HUES6 (cell line): ENCODE measurements at regions not wholly inside any gene's neighbourhood (a gene's known extent, or its start where the extent isn't known, plus 50 kb on each side); places are given as distances from the start of the nearest gene placed in this dataset.
A peak's percentile ranks its signal among the peaks of the same experiment; 100 is the strongest.

ENCODE experiments used
- H3K27ac ChIP-seq: 2 replicates; pipeline ENCODE4 v1.7.0; 2013; ENCODE audit warnings: low read depth, mild to moderate bottlenecking, low read length, inconsistent platforms
- H3K27me3 ChIP-seq: 2 replicates; pipeline ENCODE4 v1.6.1; 2013; ENCODE audit warnings: low read length; ENCODE audit not compliant: control insufficient read depth, insufficient read depth
- H3K36me3 ChIP-seq: 2 replicates; pipeline ENCODE4 v1.6.1; 2013; ENCODE audit warnings: low read length; ENCODE audit not compliant: control insufficient read depth, insufficient read depth
- H3K4me1 ChIP-seq: 2 replicates; pipeline ENCODE4 v1.6.1; 2013; ENCODE audit warnings: low read length; ENCODE audit not compliant: control insufficient read depth, insufficient read depth
- H3K4me3 ChIP-seq: 2 replicates; pipeline ENCODE4 v1.5.1; 2013; ENCODE audit warnings: low read depth, low read length
- H3K9ac ChIP-seq: one replicate; pipeline ENCODE4 v1.6.1; 2013; ENCODE audit warnings: mild to moderate bottlenecking, low read length
- H3K9me3 ChIP-seq: 2 replicates; pipeline ENCODE4 v1.6.1; 2013; ENCODE audit warnings: low read depth, low read length; ENCODE audit not compliant: control insufficient read depth, insufficient read depth

DNA sequence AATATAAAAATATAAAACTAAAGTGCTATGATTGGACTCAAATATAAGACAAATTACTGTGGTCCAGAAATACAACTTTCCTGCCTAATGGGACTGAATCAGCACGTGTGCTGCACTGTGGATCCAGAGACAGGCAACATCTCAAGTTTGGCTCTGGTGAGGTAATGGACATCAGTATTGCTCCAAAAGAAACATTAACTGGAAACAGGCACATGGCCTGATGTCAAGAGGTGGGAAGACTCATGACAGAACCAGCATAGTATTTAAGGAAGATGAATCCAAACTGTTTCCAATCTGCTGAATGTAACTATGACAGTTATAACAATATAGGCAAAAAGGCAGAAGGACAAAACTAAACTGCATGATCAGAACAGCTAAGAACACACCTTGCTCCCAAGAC is 354.6 kb downstream of the FSIP2 start:
- no peak overlapping the region for H3K9ac ChIP-seq
- H3K27me3 ChIP-seq = no peaks in the 10 kb centered on the region
- no peaks in the 10 kb centered on the region for H3K36me3 ChIP-seq
- H3K9me3 ChIP-seq = no peaks in the 10 kb centered on the region
- no peak overlapping the region for H3K4me3 ChIP-seq
- no peaks in the 10 kb centered on the region for H3K4me1 ChIP-seq
- H3K27ac ChIP-seq = no peak overlapping the region

DNA sequence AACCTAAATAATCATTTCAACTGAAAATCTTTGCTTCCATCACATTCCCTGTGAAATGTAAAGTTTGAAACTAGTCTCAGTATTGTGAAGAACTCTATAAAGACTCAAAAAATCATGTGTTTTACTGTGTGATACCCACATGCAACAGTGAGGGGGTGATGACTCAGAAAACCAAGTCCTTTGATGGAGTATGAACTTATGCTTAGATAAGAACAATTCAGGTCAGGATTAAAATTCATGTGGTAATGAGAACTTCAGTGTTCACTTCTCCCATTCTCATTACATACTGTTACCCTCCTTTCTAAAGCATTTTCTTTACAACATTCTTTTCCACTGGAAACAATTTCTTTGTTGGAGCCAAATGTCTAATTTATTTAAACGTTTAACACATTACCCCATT is 360.2 kb downstream of the FSIP2 start:
- H3K27ac ChIP-seq = no peak overlapping the region
- peaks cover 8% of the 10 kb centered on the region for H3K4me1 ChIP-seq
- H3K4me3 ChIP-seq = no peak overlapping the region
- H3K9me3 ChIP-seq = no peaks in the 10 kb centered on the region
- H3K27me3 ChIP-seq = no peaks in the 10 kb centered on the region
- H3K36me3 ChIP-seq = no peaks in the 10 kb centered on the region
- H3K9ac ChIP-seq = no peak overlapping the region

DNA sequence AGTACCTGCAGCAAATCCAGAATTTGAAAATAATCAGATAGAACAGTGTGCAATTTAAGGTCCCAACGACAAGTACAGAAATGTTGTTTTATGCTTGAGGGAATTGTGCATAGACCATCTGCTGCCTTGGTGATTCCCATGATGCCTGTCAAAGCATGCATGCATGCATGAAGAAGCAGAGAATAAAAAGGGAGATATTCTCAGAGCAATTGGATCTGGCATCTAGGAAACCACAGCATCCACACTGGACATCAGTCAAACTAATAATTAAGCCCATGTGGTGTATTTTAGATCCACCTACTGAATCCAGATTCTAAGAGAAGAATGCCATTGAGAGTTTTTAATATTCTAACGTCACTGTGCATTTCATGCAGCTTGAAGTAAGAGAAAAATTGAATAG is 361.2 kb downstream of the FSIP2 start:
- no peaks in the 10 kb centered on the region for H3K9me3 ChIP-seq
- H3K27me3 ChIP-seq = no peaks in the 10 kb centered on the region
- no peak overlapping the region for H3K4me3 ChIP-seq
- H3K9ac ChIP-seq = no peak overlapping the region
- no peaks in the 10 kb centered on the region for H3K36me3 ChIP-seq
- peaks cover 14% of the 10 kb centered on the region for H3K4me1 ChIP-seq
- H3K27ac ChIP-seq = no peak overlapping the region

DNA sequence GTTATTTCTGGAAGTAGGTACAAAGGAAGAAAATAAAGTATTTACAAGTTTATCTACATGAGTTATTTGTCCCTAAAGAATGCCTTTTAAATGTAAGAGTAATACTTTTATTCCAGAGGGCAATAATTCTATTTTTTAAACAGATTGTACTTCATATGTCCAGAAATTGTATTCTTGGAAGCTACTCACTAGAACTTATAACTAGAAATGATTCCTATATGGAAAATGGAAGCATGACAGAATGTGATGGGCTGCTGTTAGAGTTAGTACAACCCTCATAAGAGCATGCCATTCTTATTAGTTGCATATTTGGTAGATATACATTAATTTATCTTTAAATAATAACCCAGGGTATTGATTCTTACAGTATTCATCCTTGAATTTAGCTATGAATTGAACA is 362.0 kb downstream of the FSIP2 start:
- Histone ChIP-seq H3K9me3 (no peaks in the 10 kb centered on the region), H3K4me1 (peaks cover 14% of the 10 kb centered on the region), H3K27ac (no peak overlapping the region), H3K36me3 (no peaks in the 10 kb centered on the region), H3K9ac (no peak overlapping the region), H3K4me3 (no peak overlapping the region), H3K27me3 (no peaks in the 10 kb centered on the region)

DNA sequence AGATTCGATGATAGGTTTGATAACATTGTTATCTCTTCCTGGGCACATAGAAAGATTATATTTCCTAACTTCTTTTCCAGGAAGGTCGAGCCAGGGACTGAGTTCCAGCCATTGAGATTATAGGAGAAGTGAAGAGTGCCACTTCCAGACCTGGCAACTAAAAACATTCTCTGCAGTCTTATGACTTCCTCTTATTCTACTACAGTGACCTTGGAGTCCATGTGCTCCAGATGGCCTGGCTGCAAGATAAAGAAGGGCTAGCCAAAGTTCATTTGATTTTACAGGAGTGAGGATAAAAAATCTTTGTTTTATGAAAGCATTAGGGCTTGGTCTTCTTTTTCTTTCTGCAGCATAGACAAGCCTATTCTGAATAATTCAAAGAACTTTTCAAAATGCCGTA is 363.0 kb downstream of the FSIP2 start:
- Histone ChIP-seq H3K4me3 (no peak overlapping the region), H3K36me3 (no peaks in the 10 kb centered on the region), H3K27ac (no peak overlapping the region), H3K27me3 (no peaks in the 10 kb centered on the region), H3K9ac (no peak overlapping the region), H3K9me3 (no peaks in the 10 kb centered on the region), H3K4me1 (peaks cover 14% of the 10 kb centered on the region)

DNA sequence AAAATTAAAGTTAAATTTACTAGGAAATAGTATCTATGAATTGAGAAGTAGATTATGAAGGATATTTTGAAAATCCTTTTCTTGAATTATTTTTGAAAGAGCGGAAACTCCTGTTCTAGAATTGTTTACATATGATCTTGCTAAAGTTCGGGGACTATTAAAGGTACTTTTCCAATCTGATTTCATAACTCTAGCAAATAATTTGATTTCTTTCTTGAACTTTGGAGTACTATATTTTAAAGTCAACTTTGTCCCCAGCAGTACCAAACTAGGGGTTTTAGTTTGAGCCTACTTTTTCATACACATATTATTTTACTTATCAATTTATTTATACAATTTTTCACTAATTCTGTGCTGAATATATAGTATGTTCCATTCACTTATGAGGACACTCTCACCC is 364.7 kb downstream of the FSIP2 start:
- no peak overlapping the region for H3K9ac ChIP-seq
- no peaks in the 10 kb centered on the region for H3K36me3 ChIP-seq
- H3K27ac ChIP-seq = peak overlapping the region; percentile 30; the same call in 1 of the 2 replicates
- H3K27me3 ChIP-seq = no peaks in the 10 kb centered on the region
- H3K4me1 ChIP-seq = peaks cover 17% of the 10 kb centered on the region
- 0 out of 2 replicates have a peak overlapping the region, but pooled peaks have one; percentile 17 for H3K4me3 ChIP-seq
- H3K9me3 ChIP-seq = no peaks in the 10 kb centered on the region

DNA sequence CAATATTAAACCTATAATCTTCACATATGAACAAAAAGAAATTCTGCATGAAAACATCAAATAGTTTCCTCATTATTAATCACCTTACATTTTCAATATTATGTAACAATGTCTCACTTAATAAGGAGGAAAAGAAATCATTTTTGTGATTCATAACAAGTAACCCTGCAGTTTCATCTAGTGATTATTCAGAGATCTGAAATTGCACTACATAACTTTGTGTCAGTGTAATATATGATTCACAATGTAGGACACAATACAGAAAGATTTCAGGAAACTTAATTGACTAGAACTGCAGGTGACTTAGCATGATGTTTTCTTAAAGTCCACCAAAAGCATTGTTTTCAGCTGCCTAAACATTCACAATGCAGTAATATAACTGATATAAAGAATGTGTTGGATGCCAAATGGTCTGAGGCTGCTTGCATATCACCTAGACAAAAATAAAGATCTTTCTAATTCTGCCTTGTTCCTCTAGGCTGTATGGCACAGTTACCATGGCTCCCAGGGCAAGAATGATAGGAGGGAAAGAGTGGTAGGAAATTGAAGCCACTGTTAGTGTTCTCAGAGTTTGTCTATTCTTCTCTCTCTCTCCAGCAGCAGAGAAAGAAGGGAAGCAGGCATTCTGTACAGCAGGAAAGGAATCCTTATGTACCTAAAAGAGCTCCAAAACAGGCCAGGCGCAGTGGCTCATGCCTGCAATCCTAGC is 366.6 kb downstream of the FSIP2 start:
- H3K27me3 ChIP-seq = no peaks in the 10 kb centered on the region
- H3K9me3 ChIP-seq = no peaks in the 10 kb centered on the region
- no peaks in the 10 kb centered on the region for H3K36me3 ChIP-seq
- no peak overlapping the region for H3K9ac ChIP-seq
- H3K27ac ChIP-seq = no peak overlapping the region
- no peak overlapping the region for H3K4me3 ChIP-seq
- H3K4me1 ChIP-seq = peaks cover 17% of the 10 kb centered on the region

DNA sequence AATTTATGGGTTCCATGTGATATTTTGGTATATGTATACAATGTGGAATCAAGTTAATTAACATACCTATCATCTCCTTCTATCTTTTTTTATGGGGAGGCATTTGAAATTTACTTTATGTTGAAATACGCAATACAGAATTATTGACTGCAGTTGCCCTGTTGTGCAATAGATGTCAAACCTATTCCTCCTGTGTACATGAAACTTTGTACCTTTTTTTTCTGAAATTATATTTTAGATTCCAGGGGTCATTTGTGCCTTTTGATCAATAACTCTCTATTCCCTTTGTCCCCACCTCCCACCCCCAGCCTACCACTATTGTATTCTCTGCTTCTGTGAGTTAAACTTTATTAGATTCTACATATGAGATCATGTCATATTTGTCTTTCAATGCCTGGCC is 369.9 kb downstream of the FSIP2 start:
- peaks cover 12% of the 10 kb centered on the region for H3K4me1 ChIP-seq
- no peak overlapping the region for H3K9ac ChIP-seq
- H3K36me3 ChIP-seq = no peaks in the 10 kb centered on the region

DNA sequence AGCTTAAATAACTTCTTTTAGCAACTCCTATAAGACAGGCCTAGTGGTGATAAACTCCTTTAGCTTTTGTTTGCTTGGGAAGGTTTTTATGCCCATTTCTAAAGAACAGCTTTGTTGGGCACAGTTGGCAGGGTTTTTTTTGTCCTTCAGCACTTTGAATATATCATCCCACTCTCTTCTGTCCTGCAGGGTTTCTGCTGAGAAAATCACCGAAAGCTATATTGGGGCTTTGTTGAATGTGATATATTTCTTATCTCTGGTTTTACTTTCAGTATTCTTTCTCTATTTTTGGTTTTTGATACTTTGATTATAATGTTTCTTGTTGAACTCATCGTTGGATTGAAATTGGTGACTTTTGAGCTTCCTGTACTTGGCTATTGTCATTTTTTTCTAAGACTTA is 372.8 kb upstream of the ZC3H15 start:
- Histone ChIP-seq H3K27ac (no peak overlapping the region), H3K27me3 (no peaks in the 10 kb centered on the region), H3K9me3 (no peaks in the 10 kb centered on the region), H3K9ac (no peak overlapping the region), H3K4me1 (no peaks in the 10 kb centered on the region; the same call in 1 of the 2 replicates), H3K36me3 (no peaks in the 10 kb centered on the region), H3K4me3 (no peak overlapping the region)

More for the DNA sequence above, 369.9 kb downstream of the FSIP2 start:
- Histone ChIP-seq H3K9me3 (no peaks in the 10 kb centered on the region), H3K4me3 (no peak overlapping the region), H3K27ac (no peak overlapping the region), H3K27me3 (no peaks in the 10 kb centered on the region)

DNA sequence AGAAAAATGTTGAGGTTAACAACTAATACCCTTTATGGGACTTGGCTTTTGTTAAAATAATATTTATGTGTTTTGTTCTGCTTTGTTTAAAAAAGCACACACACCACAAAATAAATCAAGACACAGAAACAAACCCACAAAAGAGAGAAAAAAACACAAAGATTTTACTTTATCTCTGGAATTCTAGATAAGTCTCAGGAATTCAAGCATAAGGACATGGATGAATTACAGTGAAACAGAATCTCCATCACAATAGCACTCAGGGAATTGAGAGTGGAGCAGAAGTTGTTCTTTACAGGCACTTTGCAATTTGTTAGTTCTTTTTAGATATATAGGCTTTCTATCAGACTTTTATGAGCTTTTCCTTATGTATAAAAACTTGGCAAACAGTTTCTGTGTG is 360.9 kb upstream of the ZC3H15 start:
- no peak overlapping the region for H3K9ac ChIP-seq
- no peaks in the 10 kb centered on the region for H3K36me3 ChIP-seq
- peak overlapping the region; percentile 32; the same call in 1 of the 2 replicates for H3K4me3 ChIP-seq
- H3K27me3 ChIP-seq = no peaks in the 10 kb centered on the region
- H3K9me3 ChIP-seq = no peaks in the 10 kb centered on the region
- peak overlapping the region; percentile 76 for H3K27ac ChIP-seq
- H3K4me1 ChIP-seq = peaks cover 31% of the 10 kb centered on the region

DNA sequence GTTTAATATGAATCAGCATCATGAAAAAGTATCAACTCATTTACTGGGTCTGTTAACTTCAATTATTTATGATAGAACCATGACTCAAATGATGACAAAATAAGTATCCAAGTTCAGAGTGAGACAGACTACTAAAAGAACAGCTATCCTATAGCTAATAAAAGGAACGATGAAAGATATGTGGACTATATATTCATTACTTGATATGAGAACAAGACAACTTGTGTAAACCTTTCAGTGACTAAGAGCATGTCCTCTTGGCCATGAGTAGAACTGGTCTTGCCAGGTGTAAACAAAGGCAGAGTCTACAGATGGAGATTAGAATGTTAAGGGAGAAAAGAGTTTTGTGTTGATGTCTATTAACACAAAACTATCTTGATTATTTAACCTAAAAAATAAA is 360.4 kb upstream of the ZC3H15 start:
- Histone ChIP-seq H3K27ac (peak overlapping the region; percentile 76), H3K4me3 (0 out of 2 replicates have a peak overlapping the region, but pooled peaks have one; percentile 32), H3K4me1 (peaks cover 36% of the 10 kb centered on the region), H3K36me3 (no peaks in the 10 kb centered on the region), H3K9ac (no peak overlapping the region), H3K9me3 (no peaks in the 10 kb centered on the region), H3K27me3 (no peaks in the 10 kb centered on the region)
